MM.1S (cell line): ENCODE measurements at regions not wholly inside any gene's neighbourhood (a gene's known extent, or its start where the extent isn't known, plus 50 kb on each side); places are given as distances from the start of the nearest gene placed in this dataset.

Experiments used
- DNase-seq: peaks from one replicate; pipeline ENCODE4 v3.0.0-alpha.2; 2015
- H2AFZ ChIP-seq: fragments of 300-600 bp; sonication (generic); 2 replicates; pipeline ENCODE4 v1.6.0; 2016; ENCODE audit warnings: antibody characterized with exemption, low read length
- H3F3A ChIP-seq: fragments of 300-600 bp; sonication (generic); 2 replicates; pipeline ENCODE4 v1.6.1; 2016; ENCODE audit warnings: mild to moderate bottlenecking, antibody characterized with exemption, low read length, moderate library complexity, mixed read lengths; ENCODE audit not compliant: insufficient read depth
- H3K27ac ChIP-seq: fragments of 300-600 bp; sonication (generic); 2 replicates; pipeline ENCODE4 v1.5.1; 2016; ENCODE audit warnings: mild to moderate bottlenecking, low read length
- H3K27me3 ChIP-seq: fragments of 300-600 bp; sonication (generic); replicated peaks from 2 replicates; pipeline ENCODE4 v1.6.0; 2016; ENCODE audit warnings: low read length; ENCODE audit not compliant: insufficient read depth
- H3K36me3 ChIP-seq: fragments of 300-600 bp; sonication (generic); replicated peaks from 2 replicates; pipeline ENCODE4 v1.6.1; 2016; ENCODE audit warnings: mild to moderate bottlenecking, low read length, mixed read lengths; ENCODE audit not compliant: insufficient read depth
- H3K4me1 ChIP-seq: fragments of 300-600 bp; sonication (generic); 2 replicates; pipeline ENCODE4 v1.6.1; 2016; ENCODE audit warnings: low read length, mixed read lengths
- H3K4me2 ChIP-seq: fragments of 300-600 bp; sonication (generic); 2 replicates; pipeline ENCODE4 v1.6.0; 2016; ENCODE audit warnings: low read depth, low read length
- H3K4me3 ChIP-seq: fragments of 300-600 bp; sonication (generic); 2 replicates; pipeline ENCODE4 v1.5.1; 2016; ENCODE audit warnings: low read length, mixed read lengths
- H3K79me2 ChIP-seq: fragments of 300-600 bp; sonication (generic); 2 replicates; pipeline ENCODE4 v1.6.1; 2016; ENCODE audit warnings: mixed run types, low read length, mixed read lengths
- H3K9ac ChIP-seq: fragments of 300-600 bp; sonication (generic); 2 replicates; pipeline ENCODE4 v1.6.1; 2016; ENCODE audit warnings: low read length, mixed read lengths
- H3K9me2 ChIP-seq: fragments of 300-600 bp; sonication (generic); replicated peaks from 2 replicates; pipeline ENCODE4 v1.6.1; 2016; ENCODE audit warnings: mild to moderate bottlenecking, low read length, mixed read lengths; ENCODE audit not compliant: insufficient read depth
- H3K9me3 ChIP-seq: fragments of 300-600 bp; sonication (generic); replicated peaks from 2 replicates; pipeline ENCODE4 v1.6.1; 2016; ENCODE audit warnings: mild to moderate bottlenecking, low read length, mixed read lengths; ENCODE audit not compliant: insufficient read depth
- H4K20me1 ChIP-seq: fragments of 300-600 bp; sonication (generic); 2 replicates; pipeline ENCODE4 v1.6.1; 2016; ENCODE audit warnings: mild to moderate bottlenecking, low read length, moderate library complexity, mixed read lengths; ENCODE audit not compliant: insufficient read depth
- CTCF ChIP-seq: fragments of 300-600 bp; sonication (generic); IDR thresholded peaks from 2 replicates; pipeline ENCODE4 v1.5.1; 2016; ENCODE audit warnings: antibody characterized with exemption, low read length, mixed read lengths
- EZH2 ChIP-seq: fragments of 300-600 bp; sonication (generic); optimal IDR thresholded peaks from 2 replicates; pipeline ENCODE3; 2017; ENCODE audit warnings: low read depth, mild to moderate bottlenecking, antibody characterized with exemption, low read length, mixed read lengths
- EZH2phosphoT487 ChIP-seq: fragments of 300-600 bp; sonication (generic); IDR thresholded peaks from 2 replicates; pipeline ENCODE4 v1.6.1; 2018; ENCODE audit warnings: antibody characterized with exemption, low read length

DNA sequence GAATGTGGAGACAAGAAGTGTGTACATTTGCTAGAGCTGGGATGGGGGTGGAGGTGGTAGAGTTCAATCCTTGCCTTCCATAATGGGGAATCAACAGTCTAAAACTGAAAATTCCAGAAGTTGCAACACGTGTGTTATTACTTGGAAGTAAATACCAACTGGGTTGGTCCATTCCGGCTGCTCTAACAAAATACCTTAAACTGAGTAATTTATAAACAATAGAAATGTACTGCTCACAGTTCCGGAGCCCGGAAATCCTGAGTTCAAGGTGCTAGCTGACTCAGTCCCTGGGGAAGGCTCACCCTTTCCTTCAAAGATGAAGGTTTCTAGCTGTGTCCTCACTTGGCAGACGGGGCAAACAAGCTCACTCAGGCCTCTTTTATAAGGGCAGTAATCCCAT, 59.0 kb downstream of the RIN2 start:
- no peaks in the 10 kb centered on the region for H4K20me1 ChIP-seq
- H3K36me3 ChIP-seq: no peaks in the 10 kb centered on the region
- no peaks in the 10 kb centered on the region for H3K27me3 ChIP-seq
- no peak overlapping the region for H3K27ac ChIP-seq
- H2AFZ ChIP-seq: no peak overlapping the region
- no peaks in the 10 kb centered on the region for H3K9me2 ChIP-seq
- no peak overlapping the region for H3K4me3 ChIP-seq
- TF ChIP-seq EZH2: no peak
- TF ChIP-seq EZH2phosphoT487: no peak
- no peak for TF ChIP-seq CTCF
- no peaks in the 10 kb centered on the region for H3K79me2 ChIP-seq
- DNase-seq: no peak
- H3K4me1 ChIP-seq: peaks cover 61% of the 10 kb centered on the region
- H3F3A ChIP-seq: peaks cover 28% of the 10 kb centered on the region
- H3K9ac ChIP-seq: no peak overlapping the region
- no peak overlapping the region for H3K4me2 ChIP-seq
- no peaks in the 10 kb centered on the region for H3K9me3 ChIP-seq

DNA sequence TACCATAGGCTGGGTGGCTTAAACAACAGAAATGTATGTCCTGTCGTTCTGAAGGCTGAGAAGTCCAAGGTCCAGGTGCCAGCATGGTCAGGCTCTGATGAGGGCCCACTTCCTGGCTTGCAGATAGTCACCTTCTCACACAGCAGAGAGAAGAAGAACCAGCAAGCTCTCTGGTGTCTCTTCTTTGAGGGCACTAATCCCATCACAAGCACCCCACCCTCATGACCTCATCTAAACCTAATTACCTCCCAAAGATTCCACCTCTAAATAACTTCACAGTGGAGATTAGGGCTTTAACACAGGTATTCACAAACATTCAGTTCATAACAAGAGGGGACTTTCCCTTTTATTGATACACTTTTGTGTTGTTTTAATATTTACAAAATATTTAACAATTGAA, 61.1 kb downstream of the RIN2 start:
- no peaks in the 10 kb centered on the region for H4K20me1 ChIP-seq
- H3K9ac ChIP-seq: no peak overlapping the region
- H3K27me3 ChIP-seq: no peaks in the 10 kb centered on the region
- no peak overlapping the region for H2AFZ ChIP-seq
- H3F3A ChIP-seq: peaks cover 23% of the 10 kb centered on the region
- TF ChIP-seq EZH2 (no peak), EZH2phosphoT487 (no peak), CTCF (no peak)
- H3K4me2 ChIP-seq: no peak overlapping the region
- H3K9me2 ChIP-seq: no peaks in the 10 kb centered on the region
- H3K27ac ChIP-seq: no peak overlapping the region
- H3K4me1 ChIP-seq: peaks cover 47% of the 10 kb centered on the region
- H3K4me3 ChIP-seq: no peak overlapping the region
- DNase-seq: no peak
- H3K79me2 ChIP-seq: no peaks in the 10 kb centered on the region
- no peaks in the 10 kb centered on the region for H3K9me3 ChIP-seq
- H3K36me3 ChIP-seq: no peaks in the 10 kb centered on the region

DNA sequence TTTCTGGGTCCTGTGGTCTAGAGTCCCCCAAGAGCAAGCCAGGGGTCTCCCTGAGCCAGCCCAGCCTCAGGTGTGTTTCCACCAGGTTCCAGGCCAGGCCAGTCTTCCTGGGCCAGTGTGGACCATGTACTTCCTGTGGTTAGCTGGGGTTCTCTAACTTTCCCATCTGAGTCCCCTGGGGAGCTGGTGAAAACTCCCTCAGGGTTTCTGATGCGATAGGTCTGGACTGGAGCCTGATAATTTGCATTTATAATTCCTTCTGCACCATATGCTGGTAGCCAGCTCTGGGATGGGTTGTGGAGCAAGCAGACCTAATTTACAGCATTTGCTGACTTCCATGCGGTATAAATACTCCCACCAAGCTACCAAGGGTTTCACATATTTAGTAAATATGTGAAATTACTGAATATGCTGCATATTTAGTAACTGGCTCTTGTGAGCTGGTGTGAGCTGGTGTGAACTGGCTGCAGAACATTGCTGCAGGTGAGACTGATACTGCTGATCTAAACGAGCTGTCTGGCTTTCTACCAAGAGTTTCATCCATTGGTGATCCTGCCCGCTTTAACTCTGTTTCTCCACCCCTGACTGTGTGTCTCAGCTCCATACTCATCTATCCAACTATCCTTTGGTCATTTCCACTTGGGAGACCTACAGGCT, 62.6 kb downstream of the RIN2 start:
- no peak for DNase-seq
- TF ChIP-seq EZH2phosphoT487: no peak
- no peak for TF ChIP-seq CTCF
- TF ChIP-seq EZH2: no peak
- H3K9me3 ChIP-seq: no peaks in the 10 kb centered on the region
- H4K20me1 ChIP-seq: no peaks in the 10 kb centered on the region
- no peak overlapping the region for H2AFZ ChIP-seq
- no peaks in the 10 kb centered on the region for H3K79me2 ChIP-seq
- H3F3A ChIP-seq: peaks cover 8% of the 10 kb centered on the region
- H3K4me1 ChIP-seq: peaks cover 34% of the 10 kb centered on the region
- no peak overlapping the region for H3K27ac ChIP-seq
- H3K27me3 ChIP-seq: no peaks in the 10 kb centered on the region
- no peak overlapping the region for H3K9ac ChIP-seq
- H3K36me3 ChIP-seq: no peaks in the 10 kb centered on the region
- no peak overlapping the region for H3K4me2 ChIP-seq
- H3K4me3 ChIP-seq: no peak overlapping the region
- H3K9me2 ChIP-seq: no peaks in the 10 kb centered on the region
